SU-DHL-6 (cell line): ENCODE measurements at regions not wholly inside any gene's neighbourhood (a gene's known extent, or its start where the extent isn't known, plus 50 kb on each side); places are given as distances from the start of the nearest gene placed in this dataset.

Source experiments
- EZH2phosphoT487 ChIP-seq: fragments of 200-600 bp; sonication (generic), shearing (Covaris generic); conservative IDR thresholded peaks from 2 replicates; pipeline ENCODE4 v1.6.1; 2018; ENCODE audit warnings: mild to moderate bottlenecking, antibody characterized with exemption, low read length, moderate library complexity, mixed read lengths
- TF ChIP-seq, protein P1 (sequence below): fragments of 200-600 bp; sonication (generic); IDR thresholded peaks from one replicate; pipeline ENCODE4 v1.5.1; 2017; ENCODE audit warnings: antibody characterized with exemption, mild to moderate bottlenecking, low read length, moderate library complexity; ENCODE audit not compliant: insufficient read depth, poor library complexity, severe bottlenecking

GRCh38 chr4:12968345-12968744, 515.8 kb downstream of the RAB28 start:
- TF ChIP-seq, protein P1, sequence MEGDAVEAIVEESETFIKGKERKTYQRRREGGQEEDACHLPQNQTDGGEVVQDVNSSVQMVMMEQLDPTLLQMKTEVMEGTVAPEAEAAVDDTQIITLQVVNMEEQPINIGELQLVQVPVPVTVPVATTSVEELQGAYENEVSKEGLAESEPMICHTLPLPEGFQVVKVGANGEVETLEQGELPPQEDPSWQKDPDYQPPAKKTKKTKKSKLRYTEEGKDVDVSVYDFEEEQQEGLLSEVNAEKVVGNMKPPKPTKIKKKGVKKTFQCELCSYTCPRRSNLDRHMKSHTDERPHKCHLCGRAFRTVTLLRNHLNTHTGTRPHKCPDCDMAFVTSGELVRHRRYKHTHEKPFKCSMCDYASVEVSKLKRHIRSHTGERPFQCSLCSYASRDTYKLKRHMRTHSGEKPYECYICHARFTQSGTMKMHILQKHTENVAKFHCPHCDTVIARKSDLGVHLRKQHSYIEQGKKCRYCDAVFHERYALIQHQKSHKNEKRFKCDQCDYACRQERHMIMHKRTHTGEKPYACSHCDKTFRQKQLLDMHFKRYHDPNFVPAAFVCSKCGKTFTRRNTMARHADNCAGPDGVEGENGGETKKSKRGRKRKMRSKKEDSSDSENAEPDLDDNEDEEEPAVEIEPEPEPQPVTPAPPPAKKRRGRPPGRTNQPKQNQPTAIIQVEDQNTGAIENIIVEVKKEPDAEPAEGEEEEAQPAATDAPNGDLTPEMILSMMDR, result no peak
- no peak for TF ChIP-seq EZH2phosphoT487
